ENCODE measurements at regions not wholly inside any gene's neighbourhood (a gene's known extent, or its start where the extent isn't known, plus 50 kb on each side); places are given as distances from the start of the nearest gene placed in this dataset.

GRCh38 chr12:5272018-5272785 is 159.7 kb upstream of the NTF3 start:
- TF ChIP-seq CTCF (conservative IDR thresholded peaks at IDR 0.05 in 1 of 2, IDR thresholded peaks at IDR 0.05 in 1 of 2; ENCODE audit: extremely low read depth in 1 of 2, insufficient read depth in 1 of 2, low read depth in 1 of 2, low read length in 2 of 2) = no peak
- TF ChIP-seq EZH2 (IDR thresholded peaks at IDR 0.05; ENCODE audit: borderline replicate concordance, low read length) = no peak
